ENCODE measurements at regions not wholly inside any gene's neighbourhood (a gene's known extent, or its start where the extent isn't known, plus 50 kb on each side); places are given as distances from the start of the nearest gene placed in this dataset.

- Histone ChIP-seq H3K4me1 (no peaks in the 10 kb centered on the region), H3K27me3 (no peaks in the 10 kb centered on the region), H3K9me3 (no peaks in the 10 kb centered on the region), H3K4me3 (no peak overlapping the region), H3K27ac (no peak overlapping the region), H3K36me3 (no peaks in the 10 kb centered on the region)
- TF ChIP-seq CTCF (IDR thresholded peaks at IDR 0.05): no peak
- no peak for DNase-seq (ENCODE audit: low spot score)
Observed at GRCh38 chr17:14559264-14560119, 258.6 kb downstream of the HS3ST3B1 start.

- H3K36me3 ChIP-seq: no peaks in the 10 kb centered on the region
- no peaks in the 10 kb centered on the region for H3K9me3 ChIP-seq
- TF ChIP-seq CTCF (IDR thresholded peaks at IDR 0.05): no peak
- no peaks in the 10 kb centered on the region for H3K4me1 ChIP-seq
- no peak for DNase-seq (ENCODE audit: low spot score)
- no peak overlapping the region for H3K27ac ChIP-seq
- no peaks in the 10 kb centered on the region for H3K27me3 ChIP-seq
- no peak overlapping the region for H3K4me3 ChIP-seq
Observed at GRCh38 chr17:14557480-14557879, 256.6 kb downstream of the HS3ST3B1 start.

DNA sequence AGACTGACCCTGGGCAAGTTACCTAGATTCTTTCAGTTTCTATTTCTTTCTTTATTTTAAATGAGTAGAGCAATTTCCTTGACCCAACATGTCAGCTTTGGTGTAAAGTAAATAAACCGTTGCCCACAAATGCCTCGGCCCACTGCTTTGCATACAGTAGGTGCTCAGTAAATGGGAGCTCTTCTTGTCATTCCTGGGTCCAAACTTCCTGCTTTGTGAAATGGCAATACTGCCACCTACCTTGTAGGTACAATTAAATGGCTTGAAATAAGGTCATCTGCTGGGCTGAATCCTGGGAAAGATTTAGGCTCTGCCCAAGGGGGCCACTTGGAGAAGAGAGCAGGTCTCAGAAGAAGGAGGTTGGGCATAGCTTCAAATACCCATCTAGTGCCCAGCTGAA, 253.0 kb downstream of the HS3ST3B1 start:
- no peaks in the 10 kb centered on the region for H3K36me3 ChIP-seq
- no peaks in the 10 kb centered on the region for H3K9me3 ChIP-seq
- H3K27me3 ChIP-seq: no peaks in the 10 kb centered on the region
- no peak overlapping the region for H3K27ac ChIP-seq
- no peak overlapping the region for H3K4me3 ChIP-seq
- TF ChIP-seq CTCF (IDR thresholded peaks at IDR 0.05): no peak
- no peak for DNase-seq (ENCODE audit: low spot score)
- H3K4me1 ChIP-seq: no peaks in the 10 kb centered on the region

DNA sequence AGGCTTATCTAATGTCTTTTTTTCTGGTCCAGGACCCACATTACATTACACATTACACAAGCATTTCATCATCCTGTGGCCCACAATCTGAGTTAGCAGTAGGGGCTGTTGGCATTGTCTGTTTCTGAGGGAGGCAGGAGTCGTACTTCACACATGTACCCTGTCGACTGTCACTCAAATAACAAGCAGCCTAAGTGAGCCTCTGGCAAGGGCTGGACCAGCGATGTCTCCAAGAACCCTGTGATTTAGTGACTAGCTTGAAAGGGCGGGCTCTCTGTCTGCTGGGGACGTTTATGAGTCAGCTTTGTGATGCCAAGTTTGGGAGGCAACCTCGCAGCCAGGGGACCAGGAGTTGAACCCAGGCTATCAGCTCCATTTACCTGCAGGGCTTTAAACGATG, 251.4 kb downstream of the HS3ST3B1 start:
- H3K27me3 ChIP-seq: no peaks in the 10 kb centered on the region
- H3K27ac ChIP-seq: no peak overlapping the region
- no peak for TF ChIP-seq CTCF (IDR thresholded peaks at IDR 0.05)
- DNase-seq (ENCODE audit: low spot score): no peak
- no peaks in the 10 kb centered on the region for H3K9me3 ChIP-seq
- no peaks in the 10 kb centered on the region for H3K36me3 ChIP-seq
- H3K4me1 ChIP-seq: no peaks in the 10 kb centered on the region
- no peak overlapping the region for H3K4me3 ChIP-seq

GRCh38 chr17:14547556-14547955, 246.7 kb downstream of the HS3ST3B1 start:
- Histone ChIP-seq H3K36me3 (no peaks in the 10 kb centered on the region), H3K4me1 (no peaks in the 10 kb centered on the region), H3K27ac (no peak overlapping the region), H3K9me3 (no peaks in the 10 kb centered on the region), H3K4me3 (no peak overlapping the region), H3K27me3 (no peaks in the 10 kb centered on the region)
- no peak for DNase-seq (ENCODE audit: low spot score)
- no peak for TF ChIP-seq CTCF (IDR thresholded peaks at IDR 0.05)

DNA sequence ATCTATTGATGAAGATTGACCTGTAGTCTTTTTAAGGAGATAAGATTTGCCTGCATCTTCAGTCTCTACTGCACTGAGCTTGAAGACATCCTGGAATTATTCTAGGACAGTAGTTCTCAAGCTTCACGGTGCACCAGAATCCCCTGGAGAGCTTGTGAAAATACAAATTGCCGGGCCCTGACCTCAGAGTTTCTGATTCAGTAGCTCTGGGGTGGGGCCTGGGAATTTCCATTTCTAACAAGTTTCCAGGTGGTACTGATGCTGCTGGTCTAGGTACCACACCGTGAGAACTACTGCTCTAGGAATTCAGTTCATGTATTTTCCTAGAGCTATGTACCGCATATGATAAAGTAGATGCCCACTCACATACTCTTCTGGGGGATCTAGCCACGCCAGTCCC, 246.1 kb downstream of the HS3ST3B1 start:
- Histone ChIP-seq H3K4me1 (no peaks in the 10 kb centered on the region), H3K27me3 (no peaks in the 10 kb centered on the region), H3K9me3 (no peaks in the 10 kb centered on the region), H3K4me3 (no peak overlapping the region), H3K36me3 (no peaks in the 10 kb centered on the region), H3K27ac (no peak overlapping the region)
- DNase-seq (ENCODE audit: low spot score): no peak
- TF ChIP-seq CTCF (IDR thresholded peaks at IDR 0.05): no peak
